Bronchial epithelial cell (primary cell): ENCODE measurements at regions not wholly inside any gene's neighbourhood (a gene's known extent, or its start where the extent isn't known, plus 50 kb on each side); places are given as distances from the start of the nearest gene placed in this dataset.

Source experiments
- DNase-seq: peaks from one replicate; pipeline ENCODE4 v3.0.0-alpha.2; 2010; ENCODE audit warnings: low read depth
- FAIRE-seq: peaks from 2 replicates; lab custom pipeline; 2011; peaks lifted over from hg19 to GRCh38; lab: Jason Lieb, UNC
- H3K27me3 ChIP-seq: 2 replicates; pipeline ENCODE4 v1.5.1; 2011; ENCODE audit warnings: low read length; ENCODE audit not compliant: control insufficient read depth, insufficient read depth
- H3K36me3 ChIP-seq: 2 replicates; pipeline ENCODE4 v1.5.1; 2011; ENCODE audit warnings: low read length; ENCODE audit not compliant: control insufficient read depth, insufficient read depth
- H3K4me3 ChIP-seq: 2 replicates; pipeline ENCODE4 v1.5.1; 2011; ENCODE audit warnings: mild to moderate bottlenecking, low read depth, low read length, control low read depth
- CTCF ChIP-seq: IDR thresholded peaks from 2 replicates; pipeline ENCODE4 v1.5.1; 2011; ENCODE audit warnings: mild to moderate bottlenecking, moderate library complexity, low read length, control low read depth, inconsistent platforms; ENCODE audit not compliant: insufficient read depth, severe bottlenecking

GRCh38 chr9:30504502-30504905 lies 1879.9 kb upstream of the ACO1 start:
- H3K36me3 ChIP-seq, result no peaks in the 10 kb centered on the region
- no peak for TF ChIP-seq CTCF
- DNase-seq, result peak; percentile 16
- H3K27me3 ChIP-seq, result no peaks in the 10 kb centered on the region
- no peak overlapping the region for H3K4me3 ChIP-seq
- FAIRE-seq, result no peak

DNA sequence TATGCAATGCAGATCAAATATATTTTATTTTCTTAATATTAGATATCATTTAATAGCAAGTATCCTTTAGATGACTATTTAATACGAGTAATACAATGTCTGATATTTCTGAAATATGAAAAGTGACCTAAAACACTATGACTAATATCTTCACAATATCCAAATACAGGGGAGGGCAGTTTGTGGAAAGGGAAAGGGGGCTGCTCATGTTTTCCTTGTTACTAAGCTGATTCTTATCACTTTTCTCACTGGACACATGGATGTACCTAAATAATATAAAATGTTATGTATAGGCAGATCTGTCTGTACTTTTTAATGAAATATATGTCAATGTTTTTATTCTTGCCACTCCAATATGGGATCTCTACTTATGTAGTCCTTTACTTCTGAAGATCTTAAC lies 1879.1 kb upstream of the ACO1 start:
- no peaks in the 10 kb centered on the region for H3K36me3 ChIP-seq
- no peak for TF ChIP-seq CTCF
- FAIRE-seq (no peak), DNase-seq (no peak)
- no peak overlapping the region for H3K4me3 ChIP-seq
- no peaks in the 10 kb centered on the region for H3K27me3 ChIP-seq

GRCh38 chr9:30506749-30507148 lies 1877.7 kb upstream of the ACO1 start:
- DNase-seq (no peak), FAIRE-seq (no peak)
- H3K27me3 ChIP-seq, result no peaks in the 10 kb centered on the region
- TF ChIP-seq CTCF, result no peak
- H3K4me3 ChIP-seq, result no peak overlapping the region
- no peaks in the 10 kb centered on the region for H3K36me3 ChIP-seq

DNA sequence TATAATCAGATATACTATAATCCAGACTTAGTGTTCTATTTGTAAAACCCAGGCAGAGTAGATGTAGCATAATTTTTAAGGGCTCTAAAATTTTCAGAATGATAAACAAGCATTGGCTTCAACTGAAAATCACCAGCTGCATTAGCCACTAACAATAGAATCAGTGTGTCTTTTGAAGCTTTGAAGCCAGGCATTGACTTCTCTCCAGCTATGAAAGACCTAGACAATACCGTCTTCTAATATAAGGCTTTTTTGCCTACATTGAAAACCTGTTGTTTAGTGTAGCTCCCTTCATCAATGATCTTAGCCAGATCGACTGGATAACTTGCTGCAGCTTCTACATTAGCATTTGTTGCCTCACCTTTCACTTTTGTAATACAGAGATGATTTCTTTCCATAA lies 1877.3 kb upstream of the ACO1 start:
- FAIRE-seq (no peak), DNase-seq (no peak)
- no peaks in the 10 kb centered on the region for H3K27me3 ChIP-seq

DNA sequence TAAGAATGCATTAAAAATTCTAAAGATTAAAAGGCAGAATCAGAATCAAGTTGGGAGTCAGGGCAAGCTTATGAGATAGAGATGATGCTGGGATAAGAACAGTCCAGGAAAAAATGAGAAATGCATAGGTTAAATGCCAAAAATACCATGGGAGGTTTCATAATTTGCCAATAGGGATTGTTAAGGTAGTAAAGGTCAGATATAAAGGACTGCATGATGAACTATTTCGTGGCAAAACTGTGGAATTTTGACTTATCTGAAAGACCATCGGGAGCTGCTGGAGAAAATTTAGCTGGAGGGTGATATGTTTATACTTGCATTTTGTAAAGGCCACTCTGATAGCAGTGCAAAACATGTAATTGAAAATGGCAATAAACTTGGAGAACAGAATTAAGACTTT lies 1872.8 kb upstream of the ACO1 start:
- Histone ChIP-seq H3K36me3 (no peaks in the 10 kb centered on the region), H3K4me3 (no peak overlapping the region), H3K27me3 (no peaks in the 10 kb centered on the region)
- TF ChIP-seq CTCF, result no peak
- no peak for DNase-seq
- no peak for FAIRE-seq

More for the DNA sequence above, 1877.3 kb upstream of the ACO1 start:
- TF ChIP-seq CTCF, result no peak
- Histone ChIP-seq H3K36me3 (no peaks in the 10 kb centered on the region), H3K4me3 (no peak overlapping the region)

DNA sequence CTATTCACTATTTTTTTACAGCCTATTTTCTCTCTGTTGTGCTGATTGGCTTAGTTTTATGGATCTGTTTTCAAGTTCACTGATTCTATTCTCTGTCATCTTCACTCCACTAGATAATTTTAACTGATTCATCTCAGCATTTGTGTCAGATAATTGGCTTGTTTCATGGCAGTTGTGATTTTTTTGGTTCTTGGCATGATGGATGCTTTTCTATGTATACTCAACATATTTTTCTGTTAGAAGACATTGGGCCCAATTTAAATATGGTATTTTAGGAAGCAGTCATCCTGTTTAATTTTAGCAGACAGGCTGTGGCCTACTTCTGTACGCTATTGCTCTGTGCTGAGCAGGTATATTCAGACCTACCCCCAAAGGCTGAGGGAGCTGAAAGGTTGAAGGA lies 1865.3 kb upstream of the ACO1 start:
- FAIRE-seq (no peak), DNase-seq (no peak)
- H3K27me3 ChIP-seq, result no peaks in the 10 kb centered on the region
- H3K4me3 ChIP-seq, result no peak overlapping the region
- no peaks in the 10 kb centered on the region for H3K36me3 ChIP-seq
- TF ChIP-seq CTCF, result no peak
